Loucy (cell line): ENCODE measurements at regions not wholly inside any gene's neighbourhood (a gene's known extent, or its start where the extent isn't known, plus 50 kb on each side); places are given as distances from the start of the nearest gene placed in this dataset.

Experiments
- H2AFZ ChIP-seq: fragments of 200-600 bp; sonication (generic); 2 replicates; pipeline ENCODE4 v1.6.0; 2016; ENCODE audit warnings: antibody characterized with exemption, mild to moderate bottlenecking, low read length, moderate library complexity
- H3F3A ChIP-seq: fragments of 200-600 bp; 2 replicates; pipeline ENCODE4 v1.6.0; 2016; ENCODE audit warnings: antibody characterized with exemption, low read depth, mild to moderate bottlenecking
- H3K27me3 ChIP-seq: fragments of 200-600 bp; sonication (generic); 2 replicates; pipeline ENCODE4 v1.6.1; 2014; ENCODE audit warnings: low read length, mild to moderate bottlenecking; ENCODE audit not compliant: insufficient read depth, poor library complexity, severe bottlenecking
- H3K36me3 ChIP-seq: fragments of 200-600 bp; sonication (generic); 2 replicates; pipeline ENCODE4 v1.6.1; 2016; ENCODE audit warnings: low read length; ENCODE audit not compliant: insufficient read depth
- H3K4me1 ChIP-seq: fragments of 200-600 bp; sonication (generic); 2 replicates; pipeline ENCODE4 v1.5.1; 2014; ENCODE audit warnings: low read length, mild to moderate bottlenecking; ENCODE audit not compliant: insufficient read depth, poor library complexity, severe bottlenecking
- H3K4me2 ChIP-seq: fragments of 200-600 bp; sonication (generic); 2 replicates; pipeline ENCODE4 v1.6.0; 2014; ENCODE audit warnings: antibody characterized with exemption, low read length, low read depth, mild to moderate bottlenecking; ENCODE audit not compliant: poor library complexity, severe bottlenecking
- H3K4me3 ChIP-seq: fragments of 200-600 bp; sonication (generic); 2 replicates; pipeline ENCODE4 v1.5.1; 2014; ENCODE audit warnings: low read length, mild to moderate bottlenecking, mixed read lengths; ENCODE audit not compliant: poor library complexity, severe bottlenecking
- H3K79me2 ChIP-seq: fragments of 200-600 bp; sonication (generic); 2 replicates; pipeline ENCODE4 v1.6.1; 2014; ENCODE audit warnings: low read length; ENCODE audit not compliant: insufficient read depth
- H3K9ac ChIP-seq: fragments of 200-600 bp; sonication (generic); 2 replicates; pipeline ENCODE4 v1.6.0; 2014; ENCODE audit warnings: mild to moderate bottlenecking, low read depth, low read length, moderate library complexity; ENCODE audit not compliant: poor library complexity, severe bottlenecking
- H3K9me2 ChIP-seq: fragments of 200-600 bp; sonication (generic); replicated peaks from 2 replicates; pipeline ENCODE4 v1.6.1; 2016; ENCODE audit warnings: low read depth, low read length, mixed read lengths
- H3K9me3 ChIP-seq: fragments of 200-600 bp; sonication (generic); 2 replicates; pipeline ENCODE4 v1.6.1; 2014; ENCODE audit warnings: mild to moderate bottlenecking, antibody characterized with exemption, low read length, low read depth; ENCODE audit not compliant: insufficient read depth
- H4K20me1 ChIP-seq: fragments of 200-600 bp; sonication (generic); 2 replicates; pipeline ENCODE4 v1.6.0; 2014; ENCODE audit warnings: antibody characterized with exemption, low read length, mild to moderate bottlenecking; ENCODE audit not compliant: insufficient read depth, poor library complexity, severe bottlenecking
- EZH2phosphoT487 ChIP-seq: fragments of 200-600 bp; IDR thresholded peaks from 2 replicates; pipeline ENCODE4 v1.6.1; 2018; ENCODE audit warnings: antibody characterized with exemption, mild to moderate bottlenecking, moderate library complexity, borderline replicate concordance
- TF ChIP-seq, protein P1 (sequence below): fragments of 200-600 bp; sonication (generic); conservative IDR thresholded peaks from 2 replicates; pipeline ENCODE4 v1.5.1; 2014; ENCODE audit warnings: mild to moderate bottlenecking, antibody characterized with exemption, low read length

DNA sequence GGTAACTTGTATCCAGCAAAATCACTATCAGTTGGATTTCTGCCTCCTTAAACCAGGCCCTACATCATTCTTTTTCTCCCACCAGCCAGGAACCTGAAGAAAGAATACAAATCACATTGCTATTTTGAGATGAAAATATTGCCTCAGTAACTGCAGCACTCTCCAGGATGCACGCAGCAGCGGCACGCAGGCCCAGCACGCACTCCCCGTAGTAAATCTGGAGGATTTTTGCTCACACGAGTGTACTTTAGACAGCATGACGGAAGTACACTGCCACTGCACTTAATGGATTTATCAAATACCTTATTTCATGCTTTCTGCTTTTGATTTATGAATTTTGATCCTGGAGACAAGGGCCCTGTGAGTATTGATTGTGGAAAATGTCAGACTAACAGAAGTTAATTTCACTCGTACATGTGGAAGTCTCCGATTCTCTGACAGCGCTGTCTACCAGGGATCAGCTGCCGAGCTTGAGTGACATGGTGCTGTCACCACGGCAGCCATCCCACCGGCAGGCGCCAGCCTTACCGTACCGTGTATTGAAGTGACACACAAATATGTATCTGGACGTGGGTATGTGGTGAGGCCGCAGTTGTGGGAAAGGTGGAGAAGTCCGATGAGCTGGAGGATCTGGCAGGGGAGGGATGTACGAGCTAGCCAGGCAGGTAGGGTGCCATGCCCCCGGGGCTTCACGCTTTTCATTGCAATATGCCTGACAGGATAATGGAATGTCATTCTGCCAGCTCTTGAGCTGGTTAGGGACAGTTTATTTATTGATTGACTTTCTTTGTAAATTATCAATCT, 863.7 kb downstream of the GALR1 start:
- no peaks in the 10 kb centered on the region for H3F3A ChIP-seq
- H3K27me3 ChIP-seq = no peaks in the 10 kb centered on the region
- no peaks in the 10 kb centered on the region for H3K4me1 ChIP-seq
- H3K79me2 ChIP-seq = no peaks in the 10 kb centered on the region
- no peaks in the 10 kb centered on the region for H4K20me1 ChIP-seq
- H3K9me3 ChIP-seq = no peaks in the 10 kb centered on the region
- no peaks in the 10 kb centered on the region for H3K36me3 ChIP-seq
- no peak overlapping the region for H3K4me3 ChIP-seq
- no peak overlapping the region for H3K4me2 ChIP-seq
- H2AFZ ChIP-seq = no peak overlapping the region
- no peaks in the 10 kb centered on the region for H3K9me2 ChIP-seq
- H3K9ac ChIP-seq = no peak overlapping the region
- TF ChIP-seq, protein P1, sequence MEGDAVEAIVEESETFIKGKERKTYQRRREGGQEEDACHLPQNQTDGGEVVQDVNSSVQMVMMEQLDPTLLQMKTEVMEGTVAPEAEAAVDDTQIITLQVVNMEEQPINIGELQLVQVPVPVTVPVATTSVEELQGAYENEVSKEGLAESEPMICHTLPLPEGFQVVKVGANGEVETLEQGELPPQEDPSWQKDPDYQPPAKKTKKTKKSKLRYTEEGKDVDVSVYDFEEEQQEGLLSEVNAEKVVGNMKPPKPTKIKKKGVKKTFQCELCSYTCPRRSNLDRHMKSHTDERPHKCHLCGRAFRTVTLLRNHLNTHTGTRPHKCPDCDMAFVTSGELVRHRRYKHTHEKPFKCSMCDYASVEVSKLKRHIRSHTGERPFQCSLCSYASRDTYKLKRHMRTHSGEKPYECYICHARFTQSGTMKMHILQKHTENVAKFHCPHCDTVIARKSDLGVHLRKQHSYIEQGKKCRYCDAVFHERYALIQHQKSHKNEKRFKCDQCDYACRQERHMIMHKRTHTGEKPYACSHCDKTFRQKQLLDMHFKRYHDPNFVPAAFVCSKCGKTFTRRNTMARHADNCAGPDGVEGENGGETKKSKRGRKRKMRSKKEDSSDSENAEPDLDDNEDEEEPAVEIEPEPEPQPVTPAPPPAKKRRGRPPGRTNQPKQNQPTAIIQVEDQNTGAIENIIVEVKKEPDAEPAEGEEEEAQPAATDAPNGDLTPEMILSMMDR = no peak
- no peak for TF ChIP-seq EZH2phosphoT487

DNA sequence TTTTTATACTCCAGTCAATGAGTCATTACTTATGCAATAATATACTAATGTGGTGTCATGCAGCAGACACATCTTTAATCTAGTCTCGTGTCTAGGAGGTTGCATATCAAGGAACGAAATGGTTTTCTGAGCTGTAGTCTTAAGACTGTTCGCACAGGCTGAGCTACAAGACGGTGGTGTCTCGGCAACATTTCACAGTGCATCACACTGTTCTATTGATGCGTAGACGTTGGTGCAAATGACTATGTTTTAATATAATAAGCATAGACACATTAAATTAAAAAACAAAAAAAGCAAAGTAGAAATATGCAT, 864.2 kb downstream of the GALR1 start:
- no peaks in the 10 kb centered on the region for H3K36me3 ChIP-seq

DNA sequence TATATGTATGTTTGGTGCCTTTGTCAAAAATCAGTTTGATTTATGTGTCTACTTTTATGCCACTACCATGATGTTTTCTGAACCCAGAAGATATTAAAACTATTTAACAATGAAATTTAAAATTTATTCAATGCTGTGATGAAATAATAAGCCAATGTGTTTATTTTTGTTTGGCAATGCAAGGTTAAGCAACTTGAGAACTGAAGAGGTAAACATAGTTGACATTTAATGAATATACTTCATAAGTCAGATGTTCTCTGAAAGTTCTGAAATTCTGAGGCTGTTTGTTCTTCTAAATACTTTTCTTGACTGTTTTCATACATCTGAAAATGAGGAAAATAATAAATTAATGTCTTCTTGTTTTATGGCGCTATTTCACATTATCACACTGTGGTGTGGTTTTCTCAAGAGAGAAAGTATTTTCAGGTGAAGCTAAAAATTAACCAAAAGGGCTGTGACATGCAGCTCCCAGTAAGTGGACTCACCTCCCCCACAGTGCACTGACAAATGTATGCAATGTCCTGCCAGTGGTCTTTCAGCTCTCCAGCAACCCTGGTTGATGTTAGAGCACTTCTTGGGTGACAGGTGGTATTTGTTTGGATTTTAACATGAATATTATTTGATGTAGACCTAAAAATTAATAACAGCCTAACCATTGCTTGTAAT, 863.6 kb upstream of the SALL3 start:
- TF ChIP-seq, protein P1 = no peak
- no peak for TF ChIP-seq EZH2phosphoT487
- Histone ChIP-seq H3K79me2 (no peaks in the 10 kb centered on the region), H3K9me2 (no peaks in the 10 kb centered on the region), H3K4me3 (no peak overlapping the region), H3K4me2 (no peak overlapping the region), H3F3A (no peaks in the 10 kb centered on the region), H4K20me1 (no peaks in the 10 kb centered on the region), H2AFZ (no peak overlapping the region), H3K9ac (no peak overlapping the region), H3K9me3 (no peaks in the 10 kb centered on the region; the same call in 1 of the 2 replicates), H3K27me3 (no peaks in the 10 kb centered on the region), H3K4me1 (no peaks in the 10 kb centered on the region), H3K36me3 (no peaks in the 10 kb centered on the region)

More for the DNA sequence above, 864.2 kb downstream of the GALR1 start:
- Histone ChIP-seq H2AFZ (no peak overlapping the region), H3K79me2 (no peaks in the 10 kb centered on the region), H3F3A (no peaks in the 10 kb centered on the region), H3K4me1 (no peaks in the 10 kb centered on the region), H3K9me3 (no peaks in the 10 kb centered on the region), H4K20me1 (no peaks in the 10 kb centered on the region), H3K4me3 (no peak overlapping the region), H3K9me2 (no peaks in the 10 kb centered on the region), H3K4me2 (no peak overlapping the region), H3K27me3 (no peaks in the 10 kb centered on the region), H3K9ac (no peak overlapping the region)
- TF ChIP-seq, protein P1 = no peak
- no peak for TF ChIP-seq EZH2phosphoT487
